RKO (cell line): ENCODE measurements at regions not wholly inside any gene's neighbourhood (a gene's known extent, or its start where the extent isn't known, plus 50 kb on each side); places are given as distances from the start of the nearest gene placed in this dataset.
"Not testable (repeated sequence)": the region's sequence is repeated elsewhere in the genome, so short reads cannot be mapped to it uniquely, and the experiment has no call there.

Source experiments
- DNase-seq: peaks from one replicate; pipeline ENCODE4 v3.0.0-alpha.2; 2016; ENCODE audit warnings: low spot score

DNA sequence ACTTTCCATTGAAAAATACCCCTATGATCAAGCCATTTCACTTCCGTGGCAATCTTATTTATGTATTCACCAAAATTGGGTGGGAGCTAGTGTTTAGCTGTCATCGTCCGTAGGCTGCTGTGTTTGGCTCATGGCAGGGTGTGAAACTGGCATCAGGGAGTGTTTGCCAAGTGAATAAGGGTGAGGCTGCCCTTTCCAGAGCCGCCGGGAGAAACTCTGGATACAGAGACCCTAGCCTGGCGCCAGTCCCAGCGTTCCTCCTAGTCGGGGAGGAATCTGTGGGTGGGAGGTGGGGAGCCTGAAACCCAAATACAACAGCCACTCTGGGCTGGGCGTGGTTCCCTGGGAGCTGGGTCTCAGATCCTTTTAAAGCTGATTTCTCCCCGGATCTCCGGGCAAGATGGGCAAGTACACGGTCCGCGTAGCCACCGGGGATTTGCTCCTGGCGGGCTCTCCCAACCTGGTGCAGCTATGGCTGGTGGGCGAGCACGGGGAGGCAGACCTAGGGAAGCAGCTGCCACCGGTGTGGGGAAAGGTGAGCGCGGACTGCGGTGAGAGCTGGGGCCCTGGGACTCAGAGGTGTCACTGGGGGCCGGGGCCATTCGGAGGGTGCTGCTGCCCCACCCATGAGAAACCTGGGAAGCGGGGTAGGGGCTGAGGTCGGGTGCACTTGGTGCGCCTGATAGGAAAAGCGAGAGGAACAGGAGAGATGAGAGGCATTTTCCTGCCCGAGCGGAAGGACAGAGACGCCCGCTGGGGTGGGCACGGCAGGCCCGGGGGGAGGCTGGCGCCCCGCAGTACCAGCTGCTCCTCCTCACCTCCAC is 62.1 kb upstream of the TEKT1 start:
- no peak for DNase-seq

DNA sequence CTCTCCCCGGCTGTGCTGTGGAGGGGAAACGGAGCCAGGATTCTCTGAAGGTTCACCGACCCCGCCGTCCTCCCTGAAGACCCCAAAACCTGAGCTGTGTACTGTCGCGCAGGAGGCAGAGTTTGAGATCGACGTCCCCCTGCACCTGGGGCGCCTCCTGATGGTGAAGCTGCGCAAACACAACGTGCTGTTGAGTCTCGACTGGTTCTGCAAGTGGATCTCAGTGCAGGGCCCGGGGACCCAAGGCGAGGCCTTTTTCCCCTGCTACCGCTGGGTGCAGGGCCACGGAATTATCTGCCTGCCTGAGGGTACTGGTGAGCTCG is 62.6 kb upstream of the TEKT1 start:
- no peak for DNase-seq

DNA sequence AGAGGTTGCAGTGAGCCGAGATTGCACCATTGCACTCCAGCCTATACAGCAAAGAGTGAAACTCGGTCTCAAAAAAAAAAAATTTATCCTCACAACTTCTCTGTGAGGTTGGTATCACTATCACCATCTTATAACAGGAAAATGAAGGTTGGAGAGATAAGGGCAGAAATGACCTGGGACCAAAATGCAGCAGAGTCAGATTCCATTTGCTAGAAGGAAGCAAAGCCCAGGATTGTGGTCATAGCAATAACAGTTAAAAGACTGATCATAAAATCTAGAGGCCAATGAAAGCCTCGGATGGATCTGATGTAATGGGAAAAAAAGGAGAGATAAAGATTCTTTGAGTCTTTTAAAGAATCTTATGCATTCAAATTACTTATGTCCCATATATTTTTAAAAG is 69.6 kb upstream of the TEKT1 start:
- DNase-seq: no peak

DNA sequence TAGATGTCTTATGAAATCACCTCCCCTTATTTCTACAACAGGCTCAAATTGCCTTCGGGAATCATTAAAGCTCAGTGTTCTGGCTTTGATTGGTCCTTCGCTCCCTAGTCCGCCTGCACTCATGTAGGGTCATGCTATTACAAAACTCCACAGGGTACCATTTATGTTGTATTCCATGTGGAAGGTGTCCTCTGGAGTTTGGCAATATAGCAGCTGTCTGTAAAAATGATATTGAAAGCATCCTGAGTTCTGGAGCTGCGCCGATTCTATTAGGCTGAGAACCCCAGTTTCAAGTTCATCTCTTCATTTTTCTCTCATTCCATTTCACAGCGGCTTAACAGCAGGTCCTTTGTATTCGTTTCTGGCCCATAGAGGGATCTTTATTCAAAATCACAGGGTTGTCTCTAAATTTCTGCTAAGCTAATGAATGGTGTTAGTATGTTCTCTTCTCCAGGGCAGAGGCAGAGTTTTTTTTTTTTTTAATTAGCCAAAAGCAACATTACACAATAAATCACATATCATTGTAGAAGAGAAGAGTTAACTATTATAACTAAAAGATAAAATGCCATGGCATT is 71.9 kb upstream of the TEKT1 start:
- DNase-seq: no peak

DNA sequence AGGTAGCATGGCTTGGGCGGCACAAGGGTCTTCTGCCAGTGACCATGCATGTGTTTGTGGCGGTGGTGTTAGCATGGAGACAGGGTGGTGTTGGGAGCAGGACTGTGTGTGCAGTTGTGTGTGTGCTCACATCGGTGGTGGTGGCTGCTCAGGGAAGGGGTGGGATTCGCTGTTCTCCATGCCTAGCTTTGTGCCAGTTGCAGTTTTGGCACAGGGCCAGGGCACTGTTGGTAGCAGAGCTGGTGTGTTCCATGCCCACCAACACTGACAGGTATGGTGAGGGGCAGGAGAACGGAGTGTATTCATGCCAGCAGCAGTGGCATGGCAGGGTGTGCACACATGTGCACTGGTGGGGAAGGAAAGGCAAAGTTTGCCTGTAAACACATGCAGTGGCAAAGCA is 77.3 kb upstream of the TEKT1 start:
- no peak for DNase-seq

DNA sequence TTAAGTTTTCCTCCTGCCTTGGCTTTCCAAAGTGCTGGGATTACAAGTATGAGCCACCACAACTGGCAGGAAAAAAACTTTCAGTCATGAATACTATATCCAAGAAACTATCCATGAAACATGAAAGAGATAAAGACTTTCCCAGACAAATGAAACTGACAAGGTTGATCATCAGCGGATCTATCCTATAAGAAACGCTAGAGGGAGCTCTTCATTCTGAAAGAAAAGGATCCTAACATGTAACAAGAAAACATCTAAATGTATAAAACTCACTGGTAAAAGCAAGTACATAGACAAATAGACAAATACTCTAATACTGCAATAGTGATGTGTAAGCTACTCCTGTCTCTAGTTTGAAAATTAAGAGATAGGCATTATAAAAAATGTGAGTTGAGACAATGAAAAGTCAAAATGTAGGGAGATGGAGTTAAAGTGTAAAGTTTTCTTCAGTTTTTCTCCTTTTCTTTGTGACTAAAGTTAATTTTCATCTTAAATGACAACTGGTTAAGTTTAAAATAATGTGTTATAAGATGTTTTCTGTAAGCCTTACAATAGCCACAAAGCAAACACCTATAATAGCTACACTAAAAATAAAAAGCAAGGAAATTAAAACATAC is 79.6 kb upstream of the TEKT1 start:
- peak; percentile 70 for DNase-seq

DNA sequence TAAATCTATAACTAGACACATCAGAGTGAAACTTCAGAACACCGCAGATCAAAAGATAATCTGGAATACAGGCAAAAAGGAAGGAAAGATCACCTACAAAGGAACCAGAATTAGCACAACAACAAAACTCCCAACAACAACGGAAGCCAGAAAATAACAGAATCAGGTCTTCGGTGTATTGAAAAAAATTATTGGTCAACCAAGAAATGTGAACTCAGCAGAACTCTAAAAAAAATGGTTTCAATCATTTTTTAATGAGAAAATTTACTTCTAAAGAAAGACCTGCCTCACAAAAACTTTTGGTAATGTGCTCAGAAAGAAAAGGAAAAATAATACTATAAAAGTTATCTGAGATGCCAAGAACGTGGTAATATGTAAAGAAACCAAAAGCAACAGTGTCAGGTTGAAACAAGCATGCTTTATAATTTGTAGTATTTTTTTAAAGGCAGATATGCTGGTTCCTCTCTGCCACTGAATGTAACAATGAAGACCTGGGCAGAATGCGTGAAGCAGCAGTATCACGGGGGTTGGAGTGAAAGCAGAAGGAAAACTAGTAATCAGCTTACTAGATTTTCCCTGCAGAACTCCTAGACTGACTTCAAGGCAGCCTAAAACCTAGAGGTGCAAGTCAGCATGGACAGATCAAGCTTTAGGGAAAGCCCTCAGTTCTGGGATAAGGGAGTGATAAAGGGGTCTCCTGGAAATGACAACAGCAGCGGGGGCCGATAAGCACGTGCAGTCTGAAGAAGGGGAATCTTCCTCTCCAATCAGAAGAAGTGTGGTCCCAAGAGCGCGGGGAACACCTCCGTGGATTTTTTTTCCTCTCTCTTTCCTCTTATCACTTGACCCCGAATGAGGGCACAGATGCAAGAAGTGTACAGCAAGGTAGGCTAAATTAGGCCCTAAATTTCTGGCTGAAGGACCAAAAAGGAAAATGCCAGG is 80.9 kb upstream of the TEKT1 start:
- DNase-seq: no peak

DNA sequence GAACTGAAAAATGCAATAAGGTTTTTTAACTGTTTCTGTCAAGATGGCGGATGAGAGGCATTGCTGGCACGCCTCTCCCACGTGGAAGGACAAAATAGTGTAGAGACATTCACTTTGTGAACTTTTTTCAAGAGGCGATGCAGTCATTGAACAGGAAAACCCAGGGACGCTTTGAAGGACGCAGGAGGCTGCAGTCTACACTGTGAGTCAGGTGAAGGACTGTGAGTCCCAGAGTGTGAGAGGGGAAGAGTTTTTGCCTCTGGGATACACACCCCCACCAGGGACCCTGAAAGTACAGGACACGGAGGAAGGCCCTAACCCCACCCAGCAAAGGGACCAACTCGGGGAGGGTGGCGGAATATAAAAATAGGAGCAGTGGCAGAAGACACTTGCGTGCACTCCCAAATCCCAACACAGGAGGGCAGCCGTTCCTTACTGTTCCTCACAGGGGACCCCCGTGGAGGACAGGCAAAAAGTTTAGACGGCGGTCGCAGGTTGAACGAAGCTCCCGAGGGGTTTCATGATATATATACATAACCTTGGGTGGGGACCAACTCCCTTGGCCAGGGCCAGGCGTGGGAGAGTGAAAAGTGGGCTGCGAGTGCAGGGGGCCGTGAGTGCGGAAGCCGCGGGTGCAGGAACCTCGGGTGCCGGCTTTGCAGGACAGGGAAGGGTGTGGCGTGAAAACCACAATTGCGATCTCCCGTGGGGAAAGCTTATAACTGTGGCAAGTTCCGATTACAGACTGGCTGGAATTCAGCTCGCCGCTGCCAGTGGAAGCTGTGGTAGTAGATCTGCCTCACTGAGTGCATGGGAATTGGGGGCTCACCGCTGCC is 82.0 kb upstream of the ALOX12 start:
- peak; percentile 61 for DNase-seq

DNA sequence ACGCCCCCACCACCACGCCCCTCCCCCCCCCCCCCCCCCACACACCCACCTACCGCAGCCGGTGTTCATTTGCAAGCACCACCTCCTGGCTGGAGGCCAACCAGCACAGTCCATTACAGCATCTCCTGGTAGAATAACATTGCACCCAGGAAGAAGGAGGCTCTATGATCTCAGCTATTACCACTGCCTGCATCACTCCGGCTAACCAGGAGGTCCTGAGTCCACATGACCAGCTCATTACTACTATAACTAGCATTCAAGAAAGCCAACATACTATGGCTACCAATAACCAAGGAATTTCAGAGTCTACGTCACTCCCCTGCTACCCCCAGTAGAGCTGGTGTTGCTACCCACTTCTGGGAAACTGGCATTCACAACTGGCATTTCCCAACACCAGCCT is 81.1 kb upstream of the ALOX12 start:
- peak; percentile 5 for DNase-seq

DNA sequence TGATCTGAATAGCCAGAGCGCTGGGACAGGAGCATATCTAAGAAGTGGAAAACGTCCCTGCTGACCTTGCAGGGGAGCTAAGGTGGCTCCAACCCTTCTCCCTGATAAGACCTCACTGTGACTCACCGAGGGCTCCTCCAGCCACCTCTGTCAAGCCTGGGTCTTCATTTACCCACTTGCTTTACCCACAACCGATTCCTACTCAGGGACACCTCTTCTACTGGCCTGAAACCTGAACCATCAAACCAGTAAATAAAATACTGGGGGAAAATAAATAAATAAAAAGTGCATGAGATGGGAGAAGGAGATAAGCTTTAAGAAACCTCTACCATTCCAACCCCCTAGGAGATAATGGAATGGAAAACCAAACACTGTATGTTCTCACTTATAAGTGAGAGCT is 80.2 kb upstream of the ALOX12 start:
- DNase-seq: no peak

DNA sequence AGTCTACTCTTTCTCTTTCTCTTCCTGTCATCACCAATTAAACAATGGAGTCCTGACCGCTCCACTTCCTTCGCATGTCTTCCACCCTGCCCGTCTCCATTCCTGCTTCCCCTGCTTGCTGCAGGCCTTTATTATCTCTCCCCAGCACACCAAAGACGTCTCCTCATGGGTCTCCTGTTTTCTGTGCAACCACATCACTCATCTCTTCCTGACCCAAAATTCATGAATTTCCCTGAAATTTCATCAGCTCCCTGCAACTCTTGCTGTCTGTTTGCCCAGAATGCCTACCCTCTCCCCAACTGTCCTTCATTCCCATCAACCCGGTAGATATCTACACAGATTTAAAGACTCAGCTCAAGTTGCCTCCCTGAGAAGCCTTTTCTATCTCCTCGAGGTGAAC is 76.7 kb upstream of the ALOX12 start:
- no peak for DNase-seq

DNA sequence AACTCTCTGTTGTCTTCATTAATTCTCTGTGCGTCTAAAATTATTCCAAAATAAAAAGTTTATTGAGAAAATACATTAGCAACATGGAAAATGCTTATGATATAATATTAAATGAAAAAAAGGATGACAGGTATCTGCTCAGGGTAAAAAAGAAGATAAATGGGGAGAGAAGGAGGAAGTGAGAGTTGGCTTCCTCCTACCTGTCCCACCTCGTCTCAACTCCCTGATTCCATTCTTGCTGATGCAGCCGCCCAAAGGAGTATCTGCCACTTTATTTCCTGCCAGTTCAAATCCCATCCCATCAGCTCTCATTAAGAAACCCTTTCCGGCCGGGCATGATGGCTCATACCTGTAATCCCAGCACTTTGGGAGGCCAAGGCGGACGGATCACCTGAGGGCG is 72.5 kb upstream of the ALOX12 start:
- no peak for DNase-seq

DNA sequence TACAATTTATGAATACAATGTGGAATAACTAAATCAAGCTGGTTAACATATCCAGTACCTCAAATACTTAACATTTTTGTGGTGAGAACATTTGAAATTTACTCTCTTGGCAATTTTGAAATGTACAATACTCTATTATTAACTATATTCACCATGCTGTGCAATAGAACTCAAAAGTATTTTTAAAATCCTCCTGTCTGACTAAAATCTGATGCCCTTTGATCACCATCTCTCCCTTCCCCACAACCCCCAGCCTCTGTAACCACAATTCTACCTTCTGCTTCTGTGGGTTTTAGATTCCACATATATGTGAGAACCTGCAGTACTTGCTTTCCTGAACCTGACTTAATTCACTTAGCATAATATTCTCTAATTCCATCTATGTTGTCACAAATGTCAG is 71.6 kb upstream of the ALOX12 start:
- no peak for DNase-seq

DNA sequence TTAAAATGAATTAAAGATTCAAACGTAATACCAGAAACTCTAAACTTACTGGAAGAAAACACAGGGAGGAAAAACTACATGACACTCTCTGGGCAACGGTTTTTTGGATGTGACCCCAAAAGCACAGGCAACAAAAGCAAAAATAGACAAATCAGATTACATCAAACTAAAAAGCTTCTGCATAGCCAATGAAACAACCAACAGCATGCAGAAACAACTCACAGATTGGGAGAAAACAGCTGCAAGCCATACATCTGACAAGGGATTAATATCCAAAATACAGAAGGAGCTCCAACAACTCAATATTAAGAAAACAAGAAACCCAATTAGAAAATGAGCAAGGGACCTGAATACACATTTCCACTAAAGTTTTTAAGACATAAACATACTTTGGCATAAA is 69.2 kb upstream of the ALOX12 start:
- no peak for DNase-seq

DNA sequence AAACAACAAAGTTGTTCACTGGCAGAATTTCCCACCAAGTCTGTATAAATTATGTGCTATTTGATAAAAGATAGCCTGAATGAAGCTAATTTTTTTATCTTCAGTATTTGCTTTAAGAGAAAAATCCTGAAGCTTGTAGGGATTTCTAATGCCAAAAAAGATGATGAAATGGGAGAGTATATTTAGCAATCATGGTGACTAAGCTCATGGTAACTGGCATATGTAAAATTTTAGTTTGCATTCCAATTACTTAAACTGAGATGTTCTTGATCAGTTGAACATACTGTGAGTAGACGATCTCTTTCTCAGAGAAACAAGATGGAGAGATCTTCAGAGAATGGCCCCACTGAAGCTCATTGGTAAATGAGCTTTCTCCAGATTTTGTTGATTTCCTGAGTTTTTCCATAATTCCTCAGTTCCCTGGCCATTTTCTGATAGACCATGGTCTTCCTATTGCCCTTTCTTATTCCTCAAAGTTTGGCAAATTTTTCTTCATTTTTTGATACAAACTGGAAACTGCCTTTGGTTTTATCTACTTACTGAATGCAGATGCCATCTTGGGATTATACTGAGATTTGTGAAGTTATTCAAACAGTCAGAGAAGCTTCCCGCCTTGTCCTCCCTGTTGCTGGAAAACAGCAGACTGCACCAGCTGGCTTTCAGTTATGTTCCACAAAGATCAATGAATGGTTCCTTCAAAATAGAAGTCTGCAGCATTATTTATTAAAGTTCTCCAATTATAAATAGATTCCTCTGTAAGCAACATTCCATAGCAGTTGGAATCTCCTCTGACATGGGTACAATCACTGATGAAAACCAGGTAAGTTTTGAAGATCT is 68.3 kb upstream of the ALOX12 start:
- peak; percentile 46 for DNase-seq

DNA sequence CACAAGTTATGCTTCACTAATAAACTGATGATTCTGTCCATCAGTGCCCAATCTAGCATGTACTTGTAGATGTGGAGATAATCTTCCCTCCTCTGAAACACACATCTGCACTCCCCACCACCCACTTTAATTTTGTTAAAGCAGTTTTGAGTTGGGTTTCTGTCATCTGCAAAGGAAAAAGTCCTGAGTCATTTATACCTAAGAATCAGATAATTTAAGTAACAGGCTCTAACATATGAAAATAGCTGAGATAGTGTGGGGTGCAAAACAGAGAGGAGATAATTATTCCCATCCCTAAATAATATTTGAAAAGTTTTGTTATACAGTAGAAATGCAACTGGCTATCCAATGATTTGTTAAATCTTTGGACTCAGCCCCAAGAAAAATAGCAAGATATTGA is 67.7 kb upstream of the ALOX12 start:
- DNase-seq: no peak

DNA sequence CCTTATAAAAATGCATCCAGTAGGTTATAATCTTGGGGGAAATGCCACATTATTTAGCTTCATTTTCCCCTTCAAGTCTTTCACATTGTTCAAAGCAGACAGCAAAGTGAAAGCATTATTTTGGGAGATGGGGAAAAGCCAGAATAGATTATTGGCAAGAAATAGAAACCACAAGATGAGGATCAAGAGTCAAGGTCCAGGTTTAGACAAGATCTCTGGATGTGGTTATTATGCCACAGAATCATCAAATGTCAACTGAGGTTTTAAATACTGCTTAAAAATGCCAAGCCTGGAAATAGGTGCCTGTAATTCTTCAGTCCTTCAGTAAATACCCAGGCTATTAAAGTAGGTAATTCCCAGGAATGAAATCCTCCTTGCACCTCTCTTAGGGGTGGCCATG is 65.1 kb upstream of the ALOX12 start:
- DNase-seq: no peak

DNA sequence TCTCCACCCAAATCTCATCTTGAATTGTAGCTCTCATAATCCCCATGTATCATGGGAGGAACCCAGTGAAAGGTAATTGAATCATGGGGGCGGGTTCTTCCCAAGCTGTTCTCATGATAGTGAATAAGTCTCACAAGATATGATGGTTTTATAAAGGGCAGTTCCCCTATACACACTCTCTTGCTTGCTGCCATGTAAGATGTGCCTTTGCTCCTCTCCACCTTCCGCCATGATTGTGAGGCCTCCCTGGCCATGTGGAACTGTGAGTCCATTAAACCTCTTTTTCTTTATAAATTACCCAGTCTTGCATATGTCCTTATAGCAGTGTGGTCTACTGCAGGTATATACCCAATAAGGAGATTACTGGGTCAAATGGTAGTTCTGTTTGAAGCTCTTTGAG is 61.3 kb upstream of the ALOX12 start:
- DNase-seq: not testable (repeated sequence)

DNA sequence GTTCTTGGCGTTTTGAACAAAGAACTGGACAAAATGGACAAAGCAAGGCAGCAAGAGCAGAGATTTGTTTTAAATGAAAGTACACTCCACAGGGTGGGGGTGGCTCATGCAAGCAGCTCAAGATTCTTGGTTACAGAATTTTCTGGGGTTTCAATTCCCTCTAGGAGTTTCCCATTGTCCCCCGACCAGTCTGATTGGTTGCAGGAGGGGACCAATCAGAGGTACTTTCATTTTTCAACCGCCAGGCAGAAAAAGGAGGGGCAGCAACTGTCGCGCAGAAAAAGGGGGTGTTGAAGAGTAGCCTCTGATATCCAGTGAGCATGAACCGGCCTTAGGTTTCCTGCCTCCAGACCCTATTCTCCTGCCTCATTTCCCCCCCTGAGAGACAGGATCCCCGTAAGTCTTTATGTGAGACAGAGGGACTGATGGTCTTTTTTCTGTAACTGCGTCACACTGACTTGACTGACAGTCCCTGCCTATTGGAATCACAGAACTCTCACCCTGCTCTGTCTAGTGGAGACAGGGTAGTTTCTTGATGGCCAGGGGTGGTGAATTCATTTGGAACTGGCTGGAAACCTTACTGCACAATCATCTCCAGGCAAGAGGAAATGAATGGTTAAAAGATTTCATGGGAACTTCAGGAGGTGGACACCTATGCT is 59.4 kb upstream of the ALOX12 start:
- no peak for DNase-seq

DNA sequence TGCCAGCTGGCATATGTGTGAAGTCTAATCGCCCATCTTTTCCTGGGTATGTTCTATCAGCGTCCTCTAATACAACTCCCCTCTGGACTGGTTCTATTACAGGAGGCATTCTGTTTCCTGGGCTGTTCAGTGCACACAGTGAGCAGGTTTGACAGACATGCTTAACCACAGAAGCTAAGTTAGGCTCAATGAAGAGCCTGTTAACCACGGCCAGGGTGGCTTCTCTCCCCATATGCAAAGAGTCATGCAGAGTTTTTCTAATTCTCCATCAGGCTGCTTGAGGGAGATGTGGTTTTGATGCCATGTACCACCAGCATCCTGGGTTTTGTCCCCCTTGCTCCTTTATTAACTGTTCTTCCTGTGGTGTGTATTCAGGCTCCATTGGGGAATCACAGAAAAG is 57.2 kb upstream of the ALOX12 start:
- no peak for DNase-seq
